Skin of body (tissue), 1 donor: ENCODE measurements at regions not wholly inside any gene's neighbourhood (a gene's known extent, or its start where the extent isn't known, plus 50 kb on each side); places are given as distances from the start of the nearest gene placed in this dataset.
A peak's percentile ranks its signal among the peaks of the same experiment; 100 is the strongest.
"Not testable (repeated sequence)": the region's sequence is repeated elsewhere in the genome, so short reads cannot be mapped to it uniquely, and the experiment has no call there.

Experiments used
- DNase-seq: peaks from one replicate; lab custom pipeline; 2025; lab: John Stamatoyannopoulos, UW

- DNase-seq = no peak
Observed at GRCh38 chr20:50439539-50440453, 70.4 kb upstream of the PTPN1 start.

GRCh38 chr20:50442512-50442911 lies 67.7 kb upstream of the PTPN1 start:
- DNase-seq = peak; percentile 87

GRCh38 chr20:50445354-50446151 lies 64.6 kb upstream of the PTPN1 start:
- no peak for DNase-seq

GRCh38 chr20:50446351-50447101 lies 63.7 kb upstream of the PTPN1 start:
- no peak for DNase-seq

- DNase-seq = no peak
Observed at GRCh38 chr20:50447102-50447804, 62.9 kb upstream of the PTPN1 start.

GRCh38 chr20:50447817-50448216 lies 62.4 kb upstream of the PTPN1 start:
- no peak for DNase-seq

- not testable (repeated sequence) for DNase-seq
Observed at GRCh38 chr20:50448625-50449403, 61.4 kb upstream of the PTPN1 start.

- DNase-seq = no peak
Observed at GRCh38 chr20:50449738-50450492, 60.3 kb upstream of the PTPN1 start.

GRCh38 chr20:50450493-50450826 lies 59.7 kb upstream of the PTPN1 start:
- DNase-seq = no peak

GRCh38 chr20:50450881-50451752 lies 59.1 kb upstream of the PTPN1 start:
- no peak for DNase-seq

- DNase-seq = not testable (repeated sequence)
Observed at GRCh38 chr20:50451792-50452425, 58.3 kb upstream of the PTPN1 start.

GRCh38 chr20:50453533-50454244 lies 56.5 kb upstream of the PTPN1 start:
- DNase-seq = no peak

- not testable (repeated sequence) for DNase-seq
Observed at GRCh38 chr20:50455245-50455644, 54.9 kb upstream of the PTPN1 start.

GRCh38 chr20:50455656-50456451 lies 54.3 kb upstream of the PTPN1 start:
- no peak for DNase-seq

GRCh38 chr20:50456452-50457324 lies 53.5 kb upstream of the PTPN1 start:
- no peak for DNase-seq
